ENCODE measurements at regions not wholly inside any gene's neighbourhood (a gene's known extent, or its start where the extent isn't known, plus 50 kb on each side); places are given as distances from the start of the nearest gene placed in this dataset.

DNA sequence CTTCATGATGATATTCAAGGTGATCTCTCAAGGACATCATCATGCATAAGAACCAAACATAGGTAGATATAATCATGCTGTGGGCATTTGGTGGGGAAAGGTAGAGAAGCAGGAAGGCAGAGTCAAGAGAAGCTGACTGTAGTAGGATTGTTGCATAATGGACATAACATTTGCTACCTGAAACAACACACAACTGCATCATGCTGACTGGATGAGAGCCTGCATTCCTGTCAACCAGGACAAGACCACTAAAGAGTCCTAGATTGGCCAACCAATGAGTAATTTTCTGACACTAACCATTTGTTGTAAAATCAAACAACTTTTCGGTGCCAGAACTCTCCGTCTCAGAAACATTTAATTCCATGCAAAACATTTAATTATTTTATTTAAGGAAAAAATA, 377.2 kb downstream of the PLPP3 start:
- Histone ChIP-seq H3K27ac (no peak overlapping the region), H3K4me3 (no peak overlapping the region), H3K27me3 (no peaks in the 10 kb centered on the region), H3K4me1 (no peaks in the 10 kb centered on the region), H3K9me3 (no peaks in the 10 kb centered on the region), H3K36me3 (replicated peaks in 1 of 2; ENCODE audit: insufficient read depth in 1 of 2, low read depth in 2 of 2) (no peaks in the 10 kb centered on the region)
- TF ChIP-seq, protein P1, sequence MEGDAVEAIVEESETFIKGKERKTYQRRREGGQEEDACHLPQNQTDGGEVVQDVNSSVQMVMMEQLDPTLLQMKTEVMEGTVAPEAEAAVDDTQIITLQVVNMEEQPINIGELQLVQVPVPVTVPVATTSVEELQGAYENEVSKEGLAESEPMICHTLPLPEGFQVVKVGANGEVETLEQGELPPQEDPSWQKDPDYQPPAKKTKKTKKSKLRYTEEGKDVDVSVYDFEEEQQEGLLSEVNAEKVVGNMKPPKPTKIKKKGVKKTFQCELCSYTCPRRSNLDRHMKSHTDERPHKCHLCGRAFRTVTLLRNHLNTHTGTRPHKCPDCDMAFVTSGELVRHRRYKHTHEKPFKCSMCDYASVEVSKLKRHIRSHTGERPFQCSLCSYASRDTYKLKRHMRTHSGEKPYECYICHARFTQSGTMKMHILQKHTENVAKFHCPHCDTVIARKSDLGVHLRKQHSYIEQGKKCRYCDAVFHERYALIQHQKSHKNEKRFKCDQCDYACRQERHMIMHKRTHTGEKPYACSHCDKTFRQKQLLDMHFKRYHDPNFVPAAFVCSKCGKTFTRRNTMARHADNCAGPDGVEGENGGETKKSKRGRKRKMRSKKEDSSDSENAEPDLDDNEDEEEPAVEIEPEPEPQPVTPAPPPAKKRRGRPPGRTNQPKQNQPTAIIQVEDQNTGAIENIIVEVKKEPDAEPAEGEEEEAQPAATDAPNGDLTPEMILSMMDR (IDR thresholded peaks at IDR 0.05) = no peak
- no peak for TF ChIP-seq POLR2A (IDR thresholded peaks at IDR 0.05)
- DNase-seq = no peak
- intact Hi-C loops (cut with DNase I) = no loop called here
- 88 to 89% methylated on average over 2 of the region's 2 CpGs for WGBS, 2 donors
- ATAC-seq = no peak

DNA sequence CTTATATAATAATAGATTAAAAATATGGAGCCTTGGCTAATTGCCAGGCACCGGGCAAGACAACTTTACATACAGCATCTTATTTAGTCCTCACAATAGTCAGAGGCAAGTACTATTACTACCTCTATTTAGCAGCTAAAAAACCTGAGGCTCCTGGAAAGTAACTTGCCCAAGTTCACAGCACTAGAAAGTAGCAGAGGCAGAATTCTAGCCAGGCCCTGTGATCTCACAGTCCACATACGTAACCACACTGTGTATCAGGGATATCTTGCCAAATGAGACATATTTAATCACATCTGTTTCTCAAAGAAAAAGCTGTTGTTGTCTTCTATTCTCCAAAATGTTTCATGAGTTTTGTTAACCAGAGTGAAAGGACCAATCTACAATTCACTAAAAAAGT, 378.5 kb downstream of the PLPP3 start:
- no peak overlapping the region for H3K27ac ChIP-seq
- H3K27me3 ChIP-seq = no peaks in the 10 kb centered on the region
- 62 to 65% methylated on average over 2 of the region's 2 CpGs for WGBS, 2 donors
- intact Hi-C loops (cut with DNase I) = no loop called here
- DNase-seq = no peak
- no peaks in the 10 kb centered on the region for H3K4me1 ChIP-seq
- H3K4me3 ChIP-seq = no peak overlapping the region
- no peaks in the 10 kb centered on the region for H3K9me3 ChIP-seq
- H3K36me3 ChIP-seq (replicated peaks in 1 of 2; ENCODE audit: insufficient read depth in 1 of 2, low read depth in 2 of 2) = no peaks in the 10 kb centered on the region
- TF ChIP-seq POLR2A (IDR thresholded peaks at IDR 0.05) = no peak
- TF ChIP-seq, protein P1 (IDR thresholded peaks at IDR 0.05) = no peak
- ATAC-seq = no peak

DNA sequence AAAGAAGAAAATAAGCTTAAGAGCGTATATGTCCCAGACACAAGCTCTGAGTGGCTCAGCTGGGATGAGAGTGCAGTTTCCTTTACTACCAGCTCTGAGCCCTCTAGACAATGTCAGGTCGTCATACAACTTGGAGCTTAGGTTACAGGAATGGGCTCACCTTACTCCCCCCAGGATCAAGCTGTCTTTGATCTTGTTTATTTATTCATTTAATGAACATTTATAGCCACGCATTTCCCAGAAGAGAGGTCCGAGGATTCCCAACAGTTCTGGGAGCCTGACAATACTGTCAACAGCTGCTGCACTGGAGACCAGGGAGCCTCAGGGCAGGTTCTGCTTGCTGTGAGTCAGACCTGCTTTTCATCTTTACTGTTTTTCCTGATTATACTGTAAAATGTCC, 378.9 kb downstream of the PLPP3 start:
- Histone ChIP-seq H3K4me3 (no peak overlapping the region), H3K27me3 (no peaks in the 10 kb centered on the region), H3K9me3 (no peaks in the 10 kb centered on the region), H3K27ac (no peak overlapping the region), H3K36me3 (replicated peaks in 1 of 2; ENCODE audit: insufficient read depth in 1 of 2, low read depth in 2 of 2) (no peaks in the 10 kb centered on the region), H3K4me1 (no peaks in the 10 kb centered on the region)
- TF ChIP-seq, protein P1 (IDR thresholded peaks at IDR 0.05) = no peak
- no peak for TF ChIP-seq POLR2A (IDR thresholded peaks at IDR 0.05)
- intact Hi-C loops (cut with DNase I) = no loop called here
- 76 to 84% methylated on average over 4 of the region's 4 CpGs for WGBS, 2 donors
- ATAC-seq = no peak
- no peak for DNase-seq

DNA sequence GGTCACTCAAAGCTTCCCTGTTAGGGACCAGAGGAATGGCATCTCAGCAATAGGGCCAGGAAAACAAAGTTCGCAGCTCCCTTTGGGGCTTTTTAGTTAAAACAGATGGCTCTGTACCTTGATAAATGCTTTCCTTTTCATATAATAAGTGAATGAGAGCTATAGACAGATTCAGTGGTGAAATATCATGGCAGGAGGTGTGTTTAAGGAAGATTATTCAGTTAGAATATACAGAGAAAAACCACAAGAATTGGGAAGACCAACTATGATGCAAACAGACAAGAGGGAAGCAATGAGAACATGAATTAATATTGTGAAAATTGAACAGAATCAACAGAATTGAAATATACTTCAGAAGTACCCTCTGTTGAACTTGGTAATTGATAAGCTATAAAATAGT, 379.4 kb downstream of the PLPP3 start:
- no peak for DNase-seq
- intact Hi-C loops (cut with DNase I) = no loop called here
- no peak overlapping the region for H3K27ac ChIP-seq

DNA sequence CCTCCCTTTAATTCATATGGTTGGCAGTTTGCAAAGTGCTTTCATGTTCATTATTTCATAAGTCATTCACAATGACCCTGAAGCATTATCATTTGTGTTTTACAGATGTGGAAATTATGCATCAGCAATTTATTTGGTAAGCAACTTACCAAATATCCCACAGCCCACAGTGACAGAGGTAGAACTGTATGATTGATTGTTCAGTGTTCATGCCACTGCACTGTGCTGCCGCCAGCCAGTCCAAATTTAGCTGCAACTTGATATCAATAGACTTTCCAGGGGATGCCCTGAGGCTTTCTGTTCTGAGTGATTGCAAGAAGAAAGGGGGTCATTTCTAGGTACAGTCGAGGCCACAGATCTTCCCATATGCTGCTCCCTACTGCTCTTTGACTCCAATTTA, 380.3 kb downstream of the PLPP3 start:
- no peaks in the 10 kb centered on the region for H3K9me3 ChIP-seq
- 81 to 92% methylated on average over 2 of the region's 2 CpGs for WGBS, 2 donors
- no peak for TF ChIP-seq POLR2A (IDR thresholded peaks at IDR 0.05)
- TF ChIP-seq, protein P1 (IDR thresholded peaks at IDR 0.05) = no peak
- DNase-seq (no peak), ATAC-seq (no peak)
- H3K27me3 ChIP-seq = no peaks in the 10 kb centered on the region
- intact Hi-C loops (cut with DNase I) = no loop called here
- no peak overlapping the region for H3K4me3 ChIP-seq
- no peaks in the 10 kb centered on the region for H3K36me3 ChIP-seq (replicated peaks in 1 of 2; ENCODE audit: insufficient read depth in 1 of 2, low read depth in 2 of 2)
- no peak overlapping the region for H3K27ac ChIP-seq
- no peaks in the 10 kb centered on the region for H3K4me1 ChIP-seq

More for the DNA sequence above, 379.4 kb downstream of the PLPP3 start:
- Histone ChIP-seq H3K9me3 (no peaks in the 10 kb centered on the region), H3K4me3 (no peak overlapping the region), H3K4me1 (no peaks in the 10 kb centered on the region), H3K27me3 (no peaks in the 10 kb centered on the region), H3K36me3 (replicated peaks in 1 of 2; ENCODE audit: insufficient read depth in 1 of 2, low read depth in 2 of 2) (no peaks in the 10 kb centered on the region)
- WGBS, 2 donors = 32 to 100% methylated on average over 1 of the region's 1 CpG
- no peak for ATAC-seq
- TF ChIP-seq POLR2A (IDR thresholded peaks at IDR 0.05) = no peak
- TF ChIP-seq, protein P1 (IDR thresholded peaks at IDR 0.05) = no peak
